ENCODE measurements at regions not wholly inside any gene's neighbourhood (a gene's known extent, or its start where the extent isn't known, plus 50 kb on each side); places are given as distances from the start of the nearest gene placed in this dataset.

DNA sequence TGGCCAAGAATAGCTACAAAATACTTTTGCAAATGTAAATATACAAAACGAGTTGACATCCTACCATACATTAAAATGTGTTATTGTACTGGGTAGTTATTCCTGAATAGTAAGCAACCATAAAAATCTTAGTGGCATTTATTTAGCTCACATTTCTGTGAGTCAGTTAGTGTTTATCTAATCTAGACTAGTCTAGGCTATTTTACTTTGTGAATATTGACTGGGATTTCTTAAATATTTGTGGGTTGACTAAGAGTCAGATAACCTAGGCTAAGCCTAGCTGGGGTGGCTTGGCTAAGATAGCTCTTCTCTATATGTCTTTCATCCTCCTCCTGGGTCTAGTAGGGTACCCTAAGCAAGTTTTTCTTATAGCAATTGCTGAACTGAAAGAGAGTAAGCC lies 543.8 kb upstream of the DIAPH2 start:
- TF ChIP-seq POLR2AphosphoS5 (IDR thresholded peaks at IDR 0.05; ENCODE audit: insufficient read depth in 1 of 2, low read depth in 1 of 2) (no peak), POLR2A (IDR thresholded peaks at IDR 0.05) (no peak)
- TF ChIP-seq, protein P1, sequence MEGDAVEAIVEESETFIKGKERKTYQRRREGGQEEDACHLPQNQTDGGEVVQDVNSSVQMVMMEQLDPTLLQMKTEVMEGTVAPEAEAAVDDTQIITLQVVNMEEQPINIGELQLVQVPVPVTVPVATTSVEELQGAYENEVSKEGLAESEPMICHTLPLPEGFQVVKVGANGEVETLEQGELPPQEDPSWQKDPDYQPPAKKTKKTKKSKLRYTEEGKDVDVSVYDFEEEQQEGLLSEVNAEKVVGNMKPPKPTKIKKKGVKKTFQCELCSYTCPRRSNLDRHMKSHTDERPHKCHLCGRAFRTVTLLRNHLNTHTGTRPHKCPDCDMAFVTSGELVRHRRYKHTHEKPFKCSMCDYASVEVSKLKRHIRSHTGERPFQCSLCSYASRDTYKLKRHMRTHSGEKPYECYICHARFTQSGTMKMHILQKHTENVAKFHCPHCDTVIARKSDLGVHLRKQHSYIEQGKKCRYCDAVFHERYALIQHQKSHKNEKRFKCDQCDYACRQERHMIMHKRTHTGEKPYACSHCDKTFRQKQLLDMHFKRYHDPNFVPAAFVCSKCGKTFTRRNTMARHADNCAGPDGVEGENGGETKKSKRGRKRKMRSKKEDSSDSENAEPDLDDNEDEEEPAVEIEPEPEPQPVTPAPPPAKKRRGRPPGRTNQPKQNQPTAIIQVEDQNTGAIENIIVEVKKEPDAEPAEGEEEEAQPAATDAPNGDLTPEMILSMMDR (IDR thresholded peaks at IDR 0.05) = no peak
- H3K27ac ChIP-seq = no peak overlapping the region
- H3K36me3 ChIP-seq = no peaks in the 10 kb centered on the region
- H3K9me3 ChIP-seq = no peaks in the 10 kb centered on the region
- intact Hi-C loops (cut with DNase I) = no loop called here
- no peak overlapping the region for H3K4me3 ChIP-seq
- no peaks in the 10 kb centered on the region for H3K4me1 ChIP-seq
- DNase-seq (ENCODE audit: extremely low spot score in 2 of 2) = no peak
- no peaks in the 10 kb centered on the region for H3K27me3 ChIP-seq

DNA sequence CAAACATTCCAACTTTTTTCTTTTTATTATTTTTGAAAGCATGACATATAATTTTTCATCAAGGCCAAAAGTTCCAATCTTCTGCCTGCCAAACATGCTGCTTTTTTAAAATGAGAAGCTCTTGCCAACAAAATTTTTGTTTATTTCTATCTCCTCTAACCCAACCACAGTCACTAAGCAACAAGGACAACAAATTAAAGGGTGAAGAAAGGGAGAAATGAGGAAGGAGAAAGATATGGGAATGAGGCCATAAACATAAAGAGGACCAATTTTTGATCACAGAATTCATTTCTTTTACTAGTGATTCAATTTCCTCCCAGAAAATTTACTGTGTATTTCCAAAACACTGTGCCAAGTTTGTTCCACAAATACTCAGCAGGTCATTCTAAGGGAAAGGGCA lies 537.0 kb upstream of the DIAPH2 start:
- no peaks in the 10 kb centered on the region for H3K4me1 ChIP-seq
- no peak for DNase-seq (ENCODE audit: extremely low spot score in 2 of 2)

DNA sequence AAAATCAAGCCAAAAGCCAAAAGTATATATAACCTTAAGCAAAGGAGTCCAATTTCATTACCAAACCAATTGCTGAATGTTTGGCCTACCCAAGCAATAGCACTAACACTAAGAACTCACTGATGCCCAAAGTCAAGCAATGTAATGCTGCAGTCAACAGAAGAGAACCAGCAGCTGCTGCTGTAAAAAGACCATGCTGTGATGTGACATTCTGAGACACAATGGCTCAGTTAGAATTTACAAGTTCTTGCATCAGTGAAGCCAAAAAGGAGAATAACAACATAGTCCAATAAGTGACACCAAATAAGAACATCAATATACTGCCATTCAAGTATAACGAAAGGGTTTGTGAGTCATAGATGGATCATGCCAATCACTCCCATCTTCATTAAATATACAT lies 514.0 kb upstream of the DIAPH2 start:
- TF ChIP-seq POLR2A (IDR thresholded peaks at IDR 0.05) = no peak
- TF ChIP-seq POLR2AphosphoS5 (IDR thresholded peaks at IDR 0.05; ENCODE audit: insufficient read depth in 1 of 2, low read depth in 1 of 2) = no peak
- TF ChIP-seq, protein P1 (IDR thresholded peaks at IDR 0.05) = no peak

More for the DNA sequence above, 537.0 kb upstream of the DIAPH2 start:
- no peaks in the 10 kb centered on the region for H3K27me3 ChIP-seq
- no peak overlapping the region for H3K4me3 ChIP-seq
- intact Hi-C loops (cut with DNase I) = no loop called here
- H3K27ac ChIP-seq = no peak overlapping the region
- no peaks in the 10 kb centered on the region for H3K36me3 ChIP-seq
- TF ChIP-seq POLR2AphosphoS5 (IDR thresholded peaks at IDR 0.05; ENCODE audit: insufficient read depth in 1 of 2, low read depth in 1 of 2) (no peak), POLR2A (IDR thresholded peaks at IDR 0.05) (no peak)
- TF ChIP-seq, protein P1 (IDR thresholded peaks at IDR 0.05) = no peak
- no peaks in the 10 kb centered on the region for H3K9me3 ChIP-seq

DNA sequence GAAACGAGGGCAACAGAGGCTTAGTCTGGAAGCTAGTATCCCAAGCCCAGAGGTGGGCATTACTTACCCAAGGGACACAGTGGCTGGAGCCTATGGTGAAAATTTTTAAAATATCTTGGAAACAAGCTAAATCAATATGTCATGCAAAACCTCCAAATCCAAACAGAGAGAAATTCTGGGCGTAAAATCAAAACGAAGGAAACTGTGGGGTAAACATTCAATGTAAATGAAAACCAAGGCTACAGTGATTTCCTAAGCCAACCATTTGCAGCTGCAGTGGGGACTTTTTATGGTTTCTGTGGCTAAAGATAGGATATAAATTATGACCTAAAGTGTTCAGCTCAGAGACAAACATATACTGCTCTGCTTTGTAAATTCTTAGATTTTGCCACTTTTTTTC lies 507.7 kb upstream of the DIAPH2 start:
- Histone ChIP-seq H3K27ac (no peak overlapping the region), H3K27me3 (no peaks in the 10 kb centered on the region), H3K36me3 (no peaks in the 10 kb centered on the region), H3K4me1 (no peaks in the 10 kb centered on the region), H3K4me3 (no peak overlapping the region), H3K9me3 (no peaks in the 10 kb centered on the region)
- intact Hi-C loops (cut with DNase I) = no loop called here
- DNase-seq (ENCODE audit: extremely low spot score in 2 of 2) = no peak
- TF ChIP-seq POLR2A (IDR thresholded peaks at IDR 0.05) = no peak

More for the DNA sequence above, 514.0 kb upstream of the DIAPH2 start:
- Histone ChIP-seq H3K27ac (no peak overlapping the region), H3K36me3 (no peaks in the 10 kb centered on the region), H3K9me3 (no peaks in the 10 kb centered on the region), H3K4me3 (no peak overlapping the region), H3K27me3 (no peaks in the 10 kb centered on the region), H3K4me1 (no peaks in the 10 kb centered on the region)
- DNase-seq (ENCODE audit: extremely low spot score in 2 of 2) = no peak
- intact Hi-C loops (cut with DNase I) = no loop called here

DNA sequence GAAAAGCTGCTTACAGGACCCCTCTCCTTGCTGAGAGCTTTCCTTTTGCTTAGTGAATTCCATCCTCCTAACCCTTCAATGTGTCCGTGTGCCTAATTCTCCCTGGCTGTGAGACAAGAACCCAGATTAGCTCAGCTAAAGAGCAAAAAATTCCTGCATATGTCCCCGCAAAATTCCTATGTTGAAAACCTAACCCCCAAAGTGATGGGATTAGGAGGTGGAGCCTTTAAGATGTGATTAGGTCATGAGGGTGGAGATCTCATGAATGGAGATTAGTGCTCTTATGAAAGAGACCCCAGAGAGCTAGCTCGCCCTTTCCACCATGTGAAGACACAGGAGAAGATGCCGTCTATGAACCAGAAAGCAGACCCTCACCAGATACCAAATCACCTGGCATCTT lies 503.0 kb upstream of the DIAPH2 start:
- no peak overlapping the region for H3K27ac ChIP-seq
- no peaks in the 10 kb centered on the region for H3K36me3 ChIP-seq
- DNase-seq (ENCODE audit: extremely low spot score in 2 of 2) = no peak
- TF ChIP-seq, protein P1 (IDR thresholded peaks at IDR 0.05) = no peak
- TF ChIP-seq POLR2A (IDR thresholded peaks at IDR 0.05) = no peak
- TF ChIP-seq POLR2AphosphoS5 (IDR thresholded peaks at IDR 0.05; ENCODE audit: insufficient read depth in 1 of 2, low read depth in 1 of 2) = no peak
- intact Hi-C loops (cut with DNase I) = no loop called here
- H3K27me3 ChIP-seq = no peaks in the 10 kb centered on the region
- no peaks in the 10 kb centered on the region for H3K4me1 ChIP-seq
- H3K9me3 ChIP-seq = no peaks in the 10 kb centered on the region
- no peak overlapping the region for H3K4me3 ChIP-seq

DNA sequence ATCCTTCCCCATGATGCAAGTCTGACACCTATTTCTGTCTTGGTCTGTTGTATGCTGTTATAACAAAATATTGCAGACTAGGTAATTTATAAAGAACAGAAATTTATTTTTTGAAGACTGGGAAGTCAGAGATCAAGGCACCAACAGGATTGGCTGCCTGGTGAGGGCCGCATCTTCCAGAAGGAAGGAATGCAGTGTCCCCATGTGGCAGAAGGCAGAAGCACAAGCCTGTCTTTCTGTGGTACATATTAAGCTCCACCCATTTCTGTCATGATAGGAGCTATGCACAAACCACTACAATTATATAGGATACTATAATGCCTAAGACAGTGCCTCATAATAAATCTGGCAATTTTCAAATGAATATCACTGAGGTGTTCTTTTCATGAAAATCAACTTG lies 502.3 kb upstream of the DIAPH2 start:
- Histone ChIP-seq H3K27ac (no peak overlapping the region), H3K9me3 (no peaks in the 10 kb centered on the region), H3K36me3 (no peaks in the 10 kb centered on the region), H3K4me1 (no peaks in the 10 kb centered on the region), H3K4me3 (no peak overlapping the region), H3K27me3 (no peaks in the 10 kb centered on the region)
- intact Hi-C loops (cut with DNase I) = no loop called here
- no peak for DNase-seq (ENCODE audit: extremely low spot score in 2 of 2)
- TF ChIP-seq POLR2A (IDR thresholded peaks at IDR 0.05) = no peak
- TF ChIP-seq POLR2AphosphoS5 (IDR thresholded peaks at IDR 0.05; ENCODE audit: insufficient read depth in 1 of 2, low read depth in 1 of 2) = no peak
- TF ChIP-seq, protein P1 (IDR thresholded peaks at IDR 0.05) = no peak
